HepG2 (cell line): ENCODE measurements at regions not wholly inside any gene's neighbourhood (a gene's known extent, or its start where the extent isn't known, plus 50 kb on each side); places are given as distances from the start of the nearest gene placed in this dataset.
A peak's percentile ranks its signal among the peaks of the same experiment; 100 is the strongest.

Source experiments
- ATAC-seq: fragments of 200-7000 bp; cut with Tn5 transposase; 3 replicates; pipeline ENCODE4 v1.9.1; 2020; ENCODE audit warnings: mild to moderate bottlenecking, moderate library complexity
- BruUV-seq: library from RNA; stranded (reverse); fragments of 400-500 nt; replicated peaks from 2 replicates; lab custom pipeline; 2021; lab: Mats Ljungman, UMichigan
- CTCF ChIA-PET: fragments of 300-600 bp; formaldehyde crosslinking; extraction: SDS; loops from one replicate; lab custom pipeline; 2021; ENCODE audit warnings: low total read pairs, inconsistent platforms, low intra/inter-chr PET ratio; lab: Yijun Ruan, JAX
- POLR2A ChIA-PET: fragments of 350-600 bp; sonication (Branson Sonifier 250); formaldehyde crosslinking; loops from one replicate; lab custom pipeline; 2020; ENCODE audit warnings: antibody characterized with exemption, inconsistent platforms; lab: Yijun Ruan, JAX
- DNase-seq: peaks from one replicate; pipeline ENCODE4 v3.0.0-alpha.2; 2015; ENCODE audit warnings: low spot score
- FAIRE-seq: peaks from 3 replicates; lab custom pipeline; 2011; peaks lifted over from hg19 to GRCh38; lab: Jason Lieb, UNC
- H2AFZ ChIP-seq: one replicate; pipeline ENCODE4 v1.6.1; 2011; ENCODE audit warnings: low read length, inconsistent platforms
- H3K27ac ChIP-seq: fragments of 300-600 bp; 3 replicates; pipeline ENCODE4 v1.8.0; 2011; ENCODE audit warnings: mixed run types, mild to moderate bottlenecking, mixed read lengths, low read length, inconsistent platforms; ENCODE audit not compliant: insufficient read depth; ENCODE audit errors: extremely low read length
- H3K27me3 ChIP-seq, 2 experiments: fragments of 200-600 bp in 1 of 2; 2 replicates in 1 of 2; 3 replicates in 1 of 2; pipeline versions ENCODE4 v1.6.0 to v1.8.0; 2011; ENCODE audit warnings: low read length in 2 of 2, mild to moderate bottlenecking in 2 of 2, moderate library complexity in 2 of 2, inconsistent platforms in 1 of 2; ENCODE audit not compliant: insufficient read depth in 2 of 2, control insufficient read depth in 1 of 2
- H3K36me3 ChIP-seq, 2 experiments: fragments of 200-600 bp in 1 of 2; replicated peaks in 1 of 2; 2 replicates in 1 of 2; 3 replicates in 1 of 2; pipeline versions ENCODE4 v1.5.1 to v1.8.0; 2011; ENCODE audit warnings: low read length in 2 of 2, inconsistent platforms in 1 of 2; ENCODE audit not compliant: insufficient read depth in 2 of 2, control insufficient read depth in 1 of 2
- H3K4me1 ChIP-seq: 2 replicates; pipeline ENCODE4 v1.5.1; 2012; ENCODE audit warnings: low read length, inconsistent platforms; ENCODE audit not compliant: insufficient read depth
- H3K4me2 ChIP-seq: 2 replicates; pipeline ENCODE4 v1.6.0; 2011; ENCODE audit warnings: low read depth, low read length, inconsistent platforms
- H3K4me3 ChIP-seq, 3 experiments: fragments of 200-600 bp in 1 of 3; sonication (generic), shearing (Covaris generic) in 1 of 3; replicated peaks in 1 of 3; 2 replicates each; pipeline ENCODE4 v1.5.1; 2011 to 2016; ENCODE audit warnings: low read length in 3 of 3, inconsistent platforms in 2 of 3, low read depth in 2 of 3, mild to moderate bottlenecking in 2 of 3, control low read depth in 1 of 3, mixed read lengths in 1 of 3; ENCODE audit not compliant: insufficient read depth in 1 of 3
- H3K79me2 ChIP-seq: one replicate; pipeline ENCODE4 v1.6.1; 2011; ENCODE audit warnings: low read length, inconsistent platforms; ENCODE audit not compliant: insufficient read depth
- H3K9ac ChIP-seq: 2 replicates; pipeline ENCODE4 v1.6.0; 2011; ENCODE audit warnings: mild to moderate bottlenecking, low read depth, low read length, inconsistent platforms; ENCODE audit not compliant: insufficient read depth
- H3K9me3 ChIP-seq: 2 replicates; pipeline ENCODE4 v1.5.1; 2012; ENCODE audit warnings: mild to moderate bottlenecking, low read length
- H4K20me1 ChIP-seq: 2 replicates; pipeline ENCODE4 v1.6.0; 2011; ENCODE audit warnings: inconsistent platforms, mild to moderate bottlenecking, low read length, moderate library complexity; ENCODE audit not compliant: insufficient read depth
- ATF7 ChIP-seq, 2 experiments: fragments of 450-650 bp in 1 of 2; sonication (generic) in 1 of 2; formaldehyde crosslinking in 1 of 2; IDR thresholded peaks; 2 replicates each; pipeline versions ENCODE4 v1.4.0 to v1.6.1; 2016 to 2020; ENCODE audit warnings: antibody characterized with exemption in 1 of 2, mild to moderate bottlenecking in 1 of 2, missing genetic modification reagents in 1 of 2
- HOXA5 ChIP-seq: sonication (generic); formaldehyde crosslinking; IDR thresholded peaks from 2 replicates; pipeline ENCODE4 v1.4.0; 2020; ENCODE audit warnings: missing genetic modification reagents
- NCOA2 ChIP-seq: sonication (generic); formaldehyde crosslinking; IDR thresholded peaks from 2 replicates; pipeline ENCODE4 v1.8.0; 2022; ENCODE audit warnings: inconsistent platforms
- NFATC3 ChIP-seq: sonication (generic); formaldehyde crosslinking; IDR thresholded peaks from 2 replicates; pipeline ENCODE4 v1.5.1; 2020; ENCODE audit warnings: mild to moderate bottlenecking, missing genetic modification reagents
- NFIB ChIP-seq: sonication (generic); formaldehyde crosslinking; IDR thresholded peaks from 2 replicates; pipeline ENCODE4 v1.9.0; 2021; ENCODE audit warnings: missing genetic modification reagents, mild to moderate bottlenecking, borderline replicate concordance
- NPAS2 ChIP-seq: sonication (generic); formaldehyde crosslinking; IDR thresholded peaks from 2 replicates; pipeline ENCODE4 v1.8.0; 2022; ENCODE audit warnings: mild to moderate bottlenecking, missing genetic modification reagents, borderline replicate concordance
- SSRP1 ChIP-seq: IDR thresholded peaks from 2 replicates; pipeline ENCODE4 v1.6.1; 2016; ENCODE audit warnings: control low read depth
- TAF15 ChIP-seq: fragments of 200-400 bp; formaldehyde crosslinking; IDR thresholded peaks from one replicate; pipeline ENCODE4 v1.6.1; 2018; ENCODE audit warnings: mild to moderate bottlenecking, low read depth, low read length; ENCODE audit not compliant: poor library complexity, severe bottlenecking
- ZNF20 ChIP-seq: sonication (generic); formaldehyde crosslinking; IDR thresholded peaks from 2 replicates; pipeline ENCODE4 v1.4.0; 2020; ENCODE audit warnings: mild to moderate bottlenecking, moderate library complexity, missing genetic modification reagents
- ZNF678 ChIP-seq: sonication (generic); formaldehyde crosslinking; IDR thresholded peaks from 2 replicates; pipeline ENCODE4 v1.4.0; 2020; ENCODE audit warnings: mild to moderate bottlenecking, missing genetic modification reagents
- WGBS: methylation state at CpG from one replicate; pipeline ENCODE4 v1.1.6; 2017; ENCODE audit warnings: low lambda C conversion rate; 5-methylcytosine and 5-hydroxymethylcytosine counted together
- in situ Hi-C: cut with HindIII; loops from 2 replicates; pipeline ENCODE4 v1.10.0; 2017; ENCODE audit warnings: low pct_unique_long_range_greater_than_20kb; ENCODE audit not compliant: extremely low pct_ligation_motif_present
- intact Hi-C: fragments of 100-400 bp; cut with micrococcal nuclease; formaldehyde crosslinking; loops from one replicate; pipeline ENCODE4 v1.10.0; 2022; ENCODE audit not compliant: unreplicated experiment
- TF ChIP-seq, protein P1 (sequence below): sonication (generic); formaldehyde crosslinking; conservative IDR thresholded peaks from 2 replicates; pipeline ENCODE4 v1.4.0; 2020; ENCODE audit warnings: mild to moderate bottlenecking, missing genetic modification reagents, moderate library complexity
- TF ChIP-seq, protein P2 (sequence below), 2 experiments: fragments of 450-650 bp in 1 of 2; sonication (generic) in 1 of 2; formaldehyde crosslinking; IDR thresholded peaks; 2 replicates each; pipeline versions ENCODE4 v1.5.0 to v1.8.0; 2020 to 2022; ENCODE audit warnings: mild to moderate bottlenecking in 1 of 2, missing genetic modification reagents in 1 of 2
- TF ChIP-seq, protein P3 (sequence below): sonication (generic); formaldehyde crosslinking; IDR thresholded peaks from 2 replicates; pipeline ENCODE4 v1.8.0; 2023; ENCODE audit warnings: mild to moderate bottlenecking, missing genetic modification reagents

DNA sequence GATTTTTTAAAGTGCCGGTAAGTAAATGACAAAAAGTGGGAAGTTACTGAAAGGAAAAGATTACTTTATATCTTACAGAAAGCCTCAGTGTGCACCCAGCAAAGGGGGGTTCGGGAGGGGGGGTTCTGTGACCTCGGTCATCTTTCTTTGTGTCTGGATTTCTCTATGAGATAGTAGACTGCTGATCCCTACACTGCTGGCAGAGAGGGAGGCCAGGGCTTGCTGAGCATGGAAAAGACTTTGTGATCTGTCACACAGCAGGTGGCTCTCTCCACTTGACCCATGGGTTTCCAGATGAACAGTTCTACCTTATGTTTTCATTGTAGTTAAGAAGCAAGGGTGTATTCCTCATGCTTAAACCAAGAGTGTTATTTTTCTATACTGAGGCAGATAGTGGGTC, 475.6 kb downstream of the PCDH10 start:
- no peak for FAIRE-seq
- BruUV-seq, result no TSS peak
- in situ Hi-C loops, result no loop called here

DNA sequence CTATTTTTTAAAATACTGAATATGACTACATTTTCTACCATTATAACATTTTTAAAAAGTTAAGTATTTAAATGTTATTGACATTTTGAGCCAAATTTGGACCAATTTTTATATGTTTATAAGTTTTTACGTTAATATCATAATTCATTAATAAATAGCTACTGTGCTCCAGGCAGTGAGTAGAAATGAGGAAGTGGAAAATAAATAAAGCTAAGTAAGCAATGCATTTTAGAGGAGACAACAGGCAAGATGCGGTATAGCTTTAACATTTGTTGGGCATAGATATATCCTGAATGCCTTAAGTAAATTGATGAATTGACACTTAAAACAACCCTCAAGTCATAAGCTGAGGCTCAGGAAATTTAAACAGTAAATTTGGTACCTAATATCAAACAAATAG, 474.8 kb downstream of the PCDH10 start:
- H4K20me1 ChIP-seq, result no peaks in the 10 kb centered on the region
- H3K36me3 ChIP-seq, result no peaks in the 10 kb centered on the region
- no TSS peak for BruUV-seq
- H3K4me2 ChIP-seq, result no peak overlapping the region
- H3K4me3 ChIP-seq, result no peak overlapping the region
- H3K79me2 ChIP-seq, result no peaks in the 10 kb centered on the region
- intact Hi-C loops, result no loop called here
- FAIRE-seq (no peak), DNase-seq (no peak), ATAC-seq (no peak)
- ChIA-PET CTCF (no interaction called here), POLR2A (no interaction called here)
- no peaks in the 10 kb centered on the region for H3K4me1 ChIP-seq
- no peak overlapping the region for H3K27ac ChIP-seq
- H3K9ac ChIP-seq, result no peak overlapping the region
- no peaks in the 10 kb centered on the region for H3K27me3 ChIP-seq
- 44% methylated on average over 2 of the region's 2 CpGs for WGBS
- in situ Hi-C loops, result no loop called here
- no peak overlapping the region for H2AFZ ChIP-seq
- H3K9me3 ChIP-seq, result no peaks in the 10 kb centered on the region
- TF ChIP-seq NFATC3 (CRISPR knock-in tag), result no peak
- TF ChIP-seq, protein P1, sequence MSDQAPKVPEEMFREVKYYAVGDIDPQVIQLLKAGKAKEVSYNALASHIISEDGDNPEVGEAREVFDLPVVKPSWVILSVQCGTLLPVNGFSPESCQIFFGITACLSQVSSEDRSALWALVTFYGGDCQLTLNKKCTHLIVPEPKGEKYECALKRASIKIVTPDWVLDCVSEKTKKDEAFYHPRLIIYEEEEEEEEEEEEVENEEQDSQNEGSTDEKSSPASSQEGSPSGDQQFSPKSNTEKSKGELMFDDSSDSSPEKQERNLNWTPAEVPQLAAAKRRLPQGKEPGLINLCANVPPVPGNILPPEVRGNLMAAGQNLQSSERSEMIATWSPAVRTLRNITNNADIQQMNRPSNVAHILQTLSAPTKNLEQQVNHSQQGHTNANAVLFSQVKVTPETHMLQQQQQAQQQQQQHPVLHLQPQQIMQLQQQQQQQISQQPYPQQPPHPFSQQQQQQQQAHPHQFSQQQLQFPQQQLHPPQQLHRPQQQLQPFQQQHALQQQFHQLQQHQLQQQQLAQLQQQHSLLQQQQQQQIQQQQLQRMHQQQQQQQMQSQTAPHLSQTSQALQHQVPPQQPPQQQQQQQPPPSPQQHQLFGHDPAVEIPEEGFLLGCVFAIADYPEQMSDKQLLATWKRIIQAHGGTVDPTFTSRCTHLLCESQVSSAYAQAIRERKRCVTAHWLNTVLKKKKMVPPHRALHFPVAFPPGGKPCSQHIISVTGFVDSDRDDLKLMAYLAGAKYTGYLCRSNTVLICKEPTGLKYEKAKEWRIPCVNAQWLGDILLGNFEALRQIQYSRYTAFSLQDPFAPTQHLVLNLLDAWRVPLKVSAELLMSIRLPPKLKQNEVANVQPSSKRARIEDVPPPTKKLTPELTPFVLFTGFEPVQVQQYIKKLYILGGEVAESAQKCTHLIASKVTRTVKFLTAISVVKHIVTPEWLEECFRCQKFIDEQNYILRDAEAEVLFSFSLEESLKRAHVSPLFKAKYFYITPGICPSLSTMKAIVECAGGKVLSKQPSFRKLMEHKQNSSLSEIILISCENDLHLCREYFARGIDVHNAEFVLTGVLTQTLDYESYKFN (CRISPR knock-in tag), result no peak
- TF ChIP-seq, protein P2, sequence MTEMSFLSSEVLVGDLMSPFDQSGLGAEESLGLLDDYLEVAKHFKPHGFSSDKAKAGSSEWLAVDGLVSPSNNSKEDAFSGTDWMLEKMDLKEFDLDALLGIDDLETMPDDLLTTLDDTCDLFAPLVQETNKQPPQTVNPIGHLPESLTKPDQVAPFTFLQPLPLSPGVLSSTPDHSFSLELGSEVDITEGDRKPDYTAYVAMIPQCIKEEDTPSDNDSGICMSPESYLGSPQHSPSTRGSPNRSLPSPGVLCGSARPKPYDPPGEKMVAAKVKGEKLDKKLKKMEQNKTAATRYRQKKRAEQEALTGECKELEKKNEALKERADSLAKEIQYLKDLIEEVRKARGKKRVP (CRISPR knock-in tag; IDR thresholded peaks at IDR 0.05), result no peak
- TF ChIP-seq TAF15, result no peak
- no peak for TF ChIP-seq ZNF678 (CRISPR knock-in tag)
- TF ChIP-seq HOXA5, result no peak
- no peak for TF ChIP-seq NFIB (CRISPR knock-in tag)
- TF ChIP-seq ATF7 (IDR thresholded peaks at IDR 0.05), result no peak
- TF ChIP-seq ATF7 (CRISPR knock-in tag; IDR thresholded peaks at IDR 0.05), result no peak
- no peak for TF ChIP-seq NCOA2 (CRISPR knock-in tag)
- no peak for TF ChIP-seq SSRP1
- TF ChIP-seq ZNF20, result no peak
- no peak for TF ChIP-seq NPAS2

More for the DNA sequence above, 475.6 kb downstream of the PCDH10 start:
- Histone ChIP-seq H3K27ac (no peak overlapping the region), H3K4me2 (no peak overlapping the region), H3K36me3 (no peaks in the 10 kb centered on the region), H3K4me3 (no peak overlapping the region), H3K79me2 (no peaks in the 10 kb centered on the region), H2AFZ (no peak overlapping the region), H3K9me3 (no peaks in the 10 kb centered on the region), H4K20me1 (no peaks in the 10 kb centered on the region), H3K27me3 (no peaks in the 10 kb centered on the region)
- intact Hi-C loops, result no loop called here
- CTCF ChIA-PET, result no interaction called here
- POLR2A ChIA-PET, result no interaction called here
- DNase-seq, result no peak
- TF ChIP-seq, protein P3, sequence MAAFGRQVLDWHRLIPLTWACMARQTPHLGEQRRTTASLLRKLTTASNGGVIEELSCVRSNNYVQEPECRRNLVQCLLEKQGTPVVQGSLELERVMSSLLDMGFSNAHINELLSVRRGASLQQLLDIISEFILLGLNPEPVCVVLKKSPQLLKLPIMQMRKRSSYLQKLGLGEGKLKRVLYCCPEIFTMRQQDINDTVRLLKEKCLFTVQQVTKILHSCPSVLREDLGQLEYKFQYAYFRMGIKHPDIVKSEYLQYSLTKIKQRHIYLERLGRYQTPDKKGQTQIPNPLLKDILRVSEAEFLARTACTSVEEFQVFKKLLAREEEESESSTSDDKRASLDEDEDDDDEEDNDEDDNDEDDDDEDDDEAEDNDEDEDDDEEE (CRISPR knock-in tag), result no peak
- TF ChIP-seq, all 625 proteins: peak for 0
- peak; percentile 58 for ATAC-seq
- 0% methylated on average over 3 of the region's 3 CpGs for WGBS
- Histone ChIP-seq H3K9ac (no peak overlapping the region), H3K4me1 (no peaks in the 10 kb centered on the region)
